B cell (primary cell): ENCODE measurements at regions not wholly inside any gene's neighbourhood (a gene's known extent, or its start where the extent isn't known, plus 50 kb on each side); places are given as distances from the start of the nearest gene placed in this dataset.

Experiments
- ATAC-seq: fragments of 200-7000 bp; cut with Tn5 transposase; one replicate; pipeline ENCODE4 v1.10.0; 2021; ENCODE audit warnings: low read depth, mild to moderate bottlenecking, moderate number of reproducible peaks, moderate library complexity
- CTCF ChIA-PET: fragments of 350-600 bp; sonication (Branson Sonifier 250); formaldehyde crosslinking; loops from one replicate; lab custom pipeline; 2021; ENCODE audit warnings: antibody characterized with exemption, inconsistent platforms; lab: Charles Lee
- POLR2A ChIA-PET: fragments of 350-600 bp; sonication (Branson Sonifier 250); formaldehyde crosslinking; loops from one replicate; lab custom pipeline; 2021; ENCODE audit warnings: antibody characterized with exemption; lab: Charles Lee
- DNase-seq: peaks from one replicate; pipeline ENCODE4 v3.0.0; 2013
- H2AFZ ChIP-seq: 2 replicates; pipeline ENCODE4 v1.6.1; 2012; ENCODE audit warnings: mild to moderate bottlenecking, low read depth, low read length; ENCODE audit not compliant: insufficient read depth, poor library complexity, severe bottlenecking
- H3K27ac ChIP-seq, 2 donors: 1 replicate in 1 of 2; 2 replicates in 1 of 2; pipeline ENCODE4 v1.5.1; 2012 to 2013; ENCODE audit warnings: low read length in 2 of 2, mild to moderate bottlenecking in 2 of 2, moderate library complexity in 1 of 2
- H3K27me3 ChIP-seq, 4 experiments: fragments of 200-600 bp in 1 of 4; sonication (generic) in 1 of 4; replicated peaks in 1 of 4; 1 replicate in 2 of 4; 2 replicates in 2 of 4; pipeline versions ENCODE4 v1.6.1 to v1.7.0; 2013 to 2016; ENCODE audit warnings: low read length in 3 of 4, mild to moderate bottlenecking in 2 of 4, mixed read lengths in 1 of 4, moderate library complexity in 1 of 4; ENCODE audit not compliant: insufficient read depth in 4 of 4, control insufficient read depth in 3 of 4; ENCODE audit errors: control extremely low read depth in 1 of 4
- H3K36me3 ChIP-seq, 2 experiments: replicated peaks in 1 of 2; 1 replicate in 1 of 2; 2 replicates in 1 of 2; pipeline versions ENCODE4 v1.6.1 to v1.7.1; 2013; ENCODE audit warnings: low read length in 1 of 2; ENCODE audit not compliant: insufficient read depth in 2 of 2, control insufficient read depth in 1 of 2; ENCODE audit errors: control extremely low read depth in 1 of 2, extremely low read depth in 1 of 2
- H3K4me1 ChIP-seq, 2 donors: fragments of 200-600 bp in 1 of 2; sonication (generic) in 1 of 2; 1 replicate in 1 of 2; 2 replicates in 1 of 2; pipeline versions ENCODE4 v1.5.1 to v1.6.1; 2013 to 2017; ENCODE audit warnings: low read length in 2 of 2; ENCODE audit not compliant: control insufficient read depth in 2 of 2, insufficient read depth in 2 of 2
- H3K4me2 ChIP-seq: replicated peaks from 2 replicates; pipeline ENCODE3; 2012; ENCODE audit warnings: mild to moderate bottlenecking, low read depth, low read length; ENCODE audit not compliant: poor library complexity, severe bottlenecking
- H3K4me3 ChIP-seq, 5 experiments: fragments of 200-600 bp in 1 of 5; sonication (generic) in 1 of 5; 1 replicate in 3 of 5; 2 replicates in 2 of 5; pipeline versions ENCODE4 v1.5.1 to v1.7.0; 2011 to 2016; ENCODE audit warnings: low read length in 4 of 5, mild to moderate bottlenecking in 4 of 5, low read depth in 2 of 5, control low read depth in 1 of 5, moderate library complexity in 1 of 5; ENCODE audit not compliant: insufficient read depth in 1 of 5; ENCODE audit errors: control extremely low read depth in 1 of 5, extremely low read depth in 1 of 5
- H3K79me2 ChIP-seq: fragments of 200-600 bp; sonication (generic); one replicate; pipeline ENCODE4 v1.6.0; 2016; ENCODE audit warnings: low read length; ENCODE audit not compliant: control insufficient read depth, insufficient read depth
- H3K9ac ChIP-seq: fragments of 200-600 bp; sonication (generic); 2 replicates; pipeline ENCODE4 v1.6.1; 2017; ENCODE audit warnings: mild to moderate bottlenecking, low read length, moderate library complexity
- H3K9me3 ChIP-seq, 3 donors: one replicate each; pipeline versions ENCODE4 v1.6.1 to v1.7.1; 2013; ENCODE audit warnings: low read length in 2 of 3; ENCODE audit not compliant: control insufficient read depth in 2 of 3, insufficient read depth in 1 of 3; ENCODE audit errors: control extremely low read depth in 1 of 3
- H4K20me1 ChIP-seq: 2 replicates; pipeline ENCODE4 v1.6.0; 2012; ENCODE audit warnings: mild to moderate bottlenecking, low read length; ENCODE audit not compliant: insufficient read depth, control insufficient read depth, poor library complexity, severe bottlenecking
- H3K27ac Mint-ChIP-seq: one replicate; pipeline ENCODE4 v1.8.0; 2021; ENCODE audit warnings: mixed read lengths
- H3K27me3 Mint-ChIP-seq: one replicate; pipeline ENCODE4 v1.8.0; 2021; ENCODE audit warnings: mixed read lengths
- H3K4me1 Mint-ChIP-seq: one replicate; pipeline ENCODE4 v1.8.0; 2021; ENCODE audit warnings: mixed read lengths
- H3K4me3 Mint-ChIP-seq: one replicate; pipeline ENCODE4 v1.8.0; 2021; ENCODE audit warnings: mixed read lengths
- H3K9me3 Mint-ChIP-seq: one replicate; pipeline ENCODE4 v1.8.0; 2022; ENCODE audit warnings: mixed read lengths; ENCODE audit not compliant: insufficient read depth
- EZH2 ChIP-seq: IDR thresholded peaks from 2 replicates; pipeline ENCODE4 v1.6.1; 2012; ENCODE audit warnings: borderline replicate concordance, low read depth, mild to moderate bottlenecking, moderate library complexity, low read length; ENCODE audit not compliant: insufficient read depth, poor library complexity, severe bottlenecking
- WGBS: methylation state at CpG from one replicate; pipeline ENCODE4 v1.1.5; 2013; ENCODE audit warnings: missing lambda C conversion rate; ENCODE audit not compliant: insufficient coverage; 5-methylcytosine and 5-hydroxymethylcytosine counted together
- intact Hi-C: fragments of 100-400 bp; cut with micrococcal nuclease; formaldehyde crosslinking; loops from one replicate; pipeline ENCODE4 v1.10.0; 2022
- TF ChIP-seq, protein P1 (sequence below): fragments of 200-600 bp; IDR thresholded peaks from one replicate; pipeline ENCODE4 v1.8.0; 2022; ENCODE audit warnings: antibody characterized with exemption, mild to moderate bottlenecking

GRCh38 chr20:39259808-39260207 lies 297.7 kb downstream of the DHX35 start:
- Histone ChIP-seq H2AFZ (no peak overlapping the region), H4K20me1 (no peaks in the 10 kb centered on the region), H3K9ac (no peak overlapping the region), H3K9me3 (no peaks in the 10 kb centered on the region), H3K36me3 (no peaks in the 10 kb centered on the region), H3K27me3 (no peaks in the 10 kb centered on the region), H3K4me2 (no peak overlapping the region), H3K79me2 (no peaks in the 10 kb centered on the region), H3K27ac (no peak overlapping the region), H3K4me3 (no peak overlapping the region), H3K4me1 (no peaks in the 10 kb centered on the region)
- no peak overlapping the region for H3K27ac Mint-ChIP-seq
- H3K4me1 Mint-ChIP-seq = no peaks in the 10 kb centered on the region
- WGBS = 96% methylated on average over 2 of the region's 2 CpGs
- no peaks in the 10 kb centered on the region for H3K9me3 Mint-ChIP-seq
- intact Hi-C loops = no loop called here
- no peak for TF ChIP-seq EZH2
- TF ChIP-seq, protein P1, sequence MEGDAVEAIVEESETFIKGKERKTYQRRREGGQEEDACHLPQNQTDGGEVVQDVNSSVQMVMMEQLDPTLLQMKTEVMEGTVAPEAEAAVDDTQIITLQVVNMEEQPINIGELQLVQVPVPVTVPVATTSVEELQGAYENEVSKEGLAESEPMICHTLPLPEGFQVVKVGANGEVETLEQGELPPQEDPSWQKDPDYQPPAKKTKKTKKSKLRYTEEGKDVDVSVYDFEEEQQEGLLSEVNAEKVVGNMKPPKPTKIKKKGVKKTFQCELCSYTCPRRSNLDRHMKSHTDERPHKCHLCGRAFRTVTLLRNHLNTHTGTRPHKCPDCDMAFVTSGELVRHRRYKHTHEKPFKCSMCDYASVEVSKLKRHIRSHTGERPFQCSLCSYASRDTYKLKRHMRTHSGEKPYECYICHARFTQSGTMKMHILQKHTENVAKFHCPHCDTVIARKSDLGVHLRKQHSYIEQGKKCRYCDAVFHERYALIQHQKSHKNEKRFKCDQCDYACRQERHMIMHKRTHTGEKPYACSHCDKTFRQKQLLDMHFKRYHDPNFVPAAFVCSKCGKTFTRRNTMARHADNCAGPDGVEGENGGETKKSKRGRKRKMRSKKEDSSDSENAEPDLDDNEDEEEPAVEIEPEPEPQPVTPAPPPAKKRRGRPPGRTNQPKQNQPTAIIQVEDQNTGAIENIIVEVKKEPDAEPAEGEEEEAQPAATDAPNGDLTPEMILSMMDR = no peak
- POLR2A ChIA-PET = no interaction called here
- H3K4me3 Mint-ChIP-seq = no peak overlapping the region
- CTCF ChIA-PET = interaction anchor here (1.2 kb wide), 2 partner anchors 16 to 1706 kb away, joined by 3 read pairs; no protein-coding TSS in a partner anchor
- ATAC-seq (no peak), DNase-seq (no peak)
- H3K27me3 Mint-ChIP-seq = peaks cover 15% of the 10 kb centered on the region

DNA sequence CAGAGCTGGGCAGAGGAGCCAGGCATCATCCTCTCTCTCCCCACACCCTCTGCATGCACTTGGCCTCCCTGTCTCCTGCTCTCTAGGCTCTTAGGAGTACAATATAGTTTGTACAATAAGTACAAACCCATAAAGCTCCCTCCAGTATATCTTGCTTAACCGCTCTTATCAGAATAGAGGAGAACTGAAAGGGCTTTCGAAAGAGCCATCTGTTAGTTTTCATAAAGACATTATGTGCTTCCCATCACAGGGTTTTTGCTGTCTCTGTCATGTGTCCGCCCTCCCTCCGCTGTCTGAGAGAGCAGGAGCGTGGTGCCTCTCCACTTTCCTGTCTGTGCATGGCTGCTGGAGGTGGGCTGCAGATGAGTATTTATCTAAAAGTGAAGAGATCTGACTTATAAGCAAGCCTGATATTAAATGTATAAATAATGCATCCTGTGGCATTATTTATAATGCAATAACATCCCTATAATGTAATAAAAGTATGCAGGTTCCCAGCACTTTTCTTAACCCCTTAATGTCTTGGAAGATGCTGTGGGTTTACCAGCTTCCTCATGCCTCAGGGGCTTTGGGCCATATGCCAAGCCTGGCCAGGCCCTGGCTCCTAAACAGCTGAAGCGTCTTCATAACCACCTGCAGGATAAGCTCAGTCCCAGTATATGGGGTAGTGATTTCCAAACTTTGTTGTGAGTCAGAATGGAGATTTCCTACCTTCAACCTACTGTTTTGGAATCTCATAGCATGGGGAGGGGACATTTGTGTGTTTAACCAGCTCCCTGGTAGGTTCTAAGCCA lies 297.1 kb downstream of the DHX35 start:
- Histone ChIP-seq H4K20me1 (no peaks in the 10 kb centered on the region), H3K9me3 (no peaks in the 10 kb centered on the region), H3K27ac (no peak overlapping the region), H3K4me3 (no peak overlapping the region), H3K9ac (no peak overlapping the region), H3K4me2 (no peak overlapping the region), H2AFZ (no peak overlapping the region), H3K36me3 (no peaks in the 10 kb centered on the region), H3K27me3 (no peaks in the 10 kb centered on the region), H3K4me1 (no peaks in the 10 kb centered on the region), H3K79me2 (no peaks in the 10 kb centered on the region)
- intact Hi-C loops = no loop called here
- ChIA-PET POLR2A (no interaction called here), CTCF (interaction anchor here (1.0 to 1.2 kb wide), 3 partner anchors 8 to 1706 kb away, joined by 3 read pairs; no protein-coding TSS in a partner anchor)
- ATAC-seq (no peak), DNase-seq (no peak)
- H3K27me3 Mint-ChIP-seq = peaks cover 15% of the 10 kb centered on the region
- no peak for TF ChIP-seq EZH2
- TF ChIP-seq, protein P1 = no peak
- no peak overlapping the region for H3K4me3 Mint-ChIP-seq
- 96% methylated on average over 4 of the region's 6 CpGs for whole genome bisulfite sequencing
- H3K27ac Mint-ChIP-seq = no peak overlapping the region
- H3K4me1 Mint-ChIP-seq = no peaks in the 10 kb centered on the region
- H3K9me3 Mint-ChIP-seq = no peaks in the 10 kb centered on the region
